ENCODE measurements at regions not wholly inside any gene's neighbourhood (a gene's known extent, or its start where the extent isn't known, plus 50 kb on each side); places are given as distances from the start of the nearest gene placed in this dataset.

DNA sequence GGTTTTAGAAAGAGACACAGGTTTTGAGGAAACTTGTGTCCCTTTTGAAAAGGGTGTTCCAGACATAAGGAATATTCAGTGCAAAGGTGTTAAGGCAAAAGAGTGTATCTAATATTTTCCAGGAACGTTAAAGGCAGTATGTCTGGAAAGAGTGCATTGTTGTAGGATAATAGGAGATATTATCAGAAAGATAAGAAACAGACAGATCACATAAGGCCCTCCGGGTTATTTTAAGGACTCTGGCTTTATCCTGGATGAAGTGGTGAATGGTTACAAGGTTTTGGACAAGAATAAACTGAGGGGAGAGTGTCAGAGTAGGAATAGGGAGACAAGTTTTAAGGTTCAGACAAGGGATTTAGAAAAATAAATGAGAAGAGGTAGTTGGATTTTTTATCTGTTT is 493.7 kb upstream of the GRM7 start:
- DNase-seq (ENCODE audit: low spot score) (no peak), ATAC-seq (no peak), FAIRE-seq (no peak)
- in situ Hi-C loops (cut with HindIII; ENCODE audit: extremely low pct_ligation_motif_present, low pct_unique_long_range_greater_than_20kb), result no loop called here
- 0% methylated on average over 2 of the region's 2 CpGs for WGBS (ENCODE audit: low lambda C conversion rate)
- Histone ChIP-seq H3K36me3 (replicated peaks in 1 of 2; ENCODE audit: control insufficient read depth in 1 of 2, insufficient read depth in 2 of 2, low read length in 2 of 2) (no peaks in the 10 kb centered on the region), H3K4me2 (ENCODE audit: low read depth, low read length) (no peak overlapping the region), H3K27ac (ENCODE audit: extremely low read length, insufficient read depth, low read length) (no peak overlapping the region), H3K4me3 (replicated peaks in 1 of 3; ENCODE audit: insufficient read depth in 1 of 3, low read depth in 2 of 3, low read length in 3 of 3) (no peak overlapping the region), H3K9me3 (ENCODE audit: low read length) (peaks cover 87% of the 10 kb centered on the region), H2AFZ (ENCODE audit: low read length) (no peak overlapping the region), H3K79me2 (ENCODE audit: insufficient read depth, low read length) (no peaks in the 10 kb centered on the region), H3K27me3 (ENCODE audit: control insufficient read depth in 1 of 2, insufficient read depth in 2 of 2, low read length in 2 of 2) (no peaks in the 10 kb centered on the region; a peak in 1 of 5 replicates), H4K20me1 (ENCODE audit: insufficient read depth, low read length) (no peaks in the 10 kb centered on the region), H3K9ac (ENCODE audit: insufficient read depth, low read depth, low read length) (no peak overlapping the region), H3K4me1 (ENCODE audit: insufficient read depth, low read length) (no peaks in the 10 kb centered on the region)
- BruUV-seq (replicated peaks), result no TSS peak
- POLR2A ChIA-PET, result no interaction called here
- TF ChIP-seq HOXA9 (CRISPR knock-in tag; IDR thresholded peaks at IDR 0.05; ENCODE audit: borderline replicate concordance) (no peak), IRX3 (CRISPR knock-in tag; IDR thresholded peaks at IDR 0.05; ENCODE audit: borderline replicate concordance, low read depth) (no peak), ZNF761 (CRISPR knock-in tag; conservative IDR thresholded peaks at IDR 0.05) (no peak), CREBL2 (CRISPR knock-in tag; IDR thresholded peaks at IDR 0.05; ENCODE audit: borderline replicate concordance) (no peak), ZNF121 (CRISPR knock-in tag; IDR thresholded peaks at IDR 0.05) (no peak), IRF2 (CRISPR knock-in tag; IDR thresholded peaks at IDR 0.05) (no peak), KMT2A (CRISPR knock-in tag; IDR thresholded peaks at IDR 0.05) (no peak), GPN1 (CRISPR knock-in tag; IDR thresholded peaks at IDR 0.05; ENCODE audit: borderline replicate concordance) (no peak), FOXJ3 (CRISPR knock-in tag; IDR thresholded peaks at IDR 0.05; ENCODE audit: borderline replicate concordance) (no peak), ZMYM4 (CRISPR knock-in tag; IDR thresholded peaks at IDR 0.05) (no peak)
- TF ChIP-seq, protein P1, sequence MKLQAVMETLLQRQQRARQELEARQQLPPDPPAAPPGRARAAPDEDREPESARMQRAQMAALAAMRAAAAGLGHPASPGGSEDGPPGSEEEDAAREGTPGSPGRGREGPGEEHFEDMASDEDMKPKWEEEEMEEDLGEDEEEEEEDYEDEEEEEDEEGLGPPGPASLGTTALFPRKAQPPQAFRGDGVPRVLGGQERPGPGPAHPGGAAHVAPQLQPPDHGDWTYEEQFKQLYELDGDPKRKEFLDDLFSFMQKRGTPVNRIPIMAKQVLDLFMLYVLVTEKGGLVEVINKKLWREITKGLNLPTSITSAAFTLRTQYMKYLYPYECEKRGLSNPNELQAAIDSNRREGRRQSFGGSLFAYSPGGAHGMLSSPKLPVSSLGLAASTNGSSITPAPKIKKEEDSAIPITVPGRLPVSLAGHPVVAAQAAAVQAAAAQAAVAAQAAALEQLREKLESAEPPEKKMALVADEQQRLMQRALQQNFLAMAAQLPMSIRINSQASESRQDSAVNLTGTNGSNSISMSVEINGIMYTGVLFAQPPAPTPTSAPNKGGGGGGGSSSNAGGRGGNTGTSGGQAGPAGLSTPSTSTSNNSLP (IDR thresholded peaks at IDR 0.05; ENCODE audit: low read depth, low read length), result no peak
- CTCF ChIA-PET (ENCODE audit: low intra/inter-chr PET ratio, low total read pairs), result no interaction called here
- intact Hi-C loops (cut with micrococcal nuclease; ENCODE audit: unreplicated experiment), result no loop called here
